GM23338 (cell line): ENCODE measurements at regions not wholly inside any gene's neighbourhood (a gene's known extent, or its start where the extent isn't known, plus 50 kb on each side); places are given as distances from the start of the nearest gene placed in this dataset.

Experiments used
- ATAC-seq: fragments of 200-7000 bp; cut with Tn5 transposase; 3 replicates; pipeline ENCODE4 v1.9.1; 2020
- DNase-seq: peaks from one replicate; pipeline ENCODE4 v3.0.0-alpha.2; 2015; ENCODE audit warnings: low spot score
- H2AFZ ChIP-seq: fragments of 200-600 bp; sonication (generic); 2 replicates; pipeline ENCODE4 v1.8.0; 2016; ENCODE audit warnings: antibody characterized with exemption, mild to moderate bottlenecking, moderate library complexity
- H3F3A ChIP-seq: fragments of 200-600 bp; sonication (generic); replicated peaks from 2 replicates; pipeline ENCODE4 v1.8.0; 2017; ENCODE audit warnings: antibody characterized with exemption, mixed run types, low read depth
- H3K27ac ChIP-seq: fragments of 200-600 bp; sonication (generic); 2 replicates; pipeline ENCODE4 v1.6.1; 2016; ENCODE audit warnings: low read depth
- H3K27me3 ChIP-seq: fragments of 200-600 bp; sonication (generic); 2 replicates; pipeline ENCODE4 v1.8.0; 2016; ENCODE audit warnings: mild to moderate bottlenecking, mixed run types, moderate library complexity; ENCODE audit not compliant: insufficient read depth
- H3K36me3 ChIP-seq: fragments of 200-600 bp; sonication (generic); 2 replicates; pipeline ENCODE4 v1.8.0; 2016; ENCODE audit warnings: mild to moderate bottlenecking; ENCODE audit not compliant: insufficient read depth
- H3K4me1 ChIP-seq: fragments of 200-600 bp; sonication (generic); 2 replicates; pipeline ENCODE4 v1.8.0; 2016; ENCODE audit warnings: mild to moderate bottlenecking, moderate library complexity; ENCODE audit not compliant: insufficient read depth
- H3K4me2 ChIP-seq: fragments of 200-600 bp; sonication (generic); 2 replicates; pipeline ENCODE4 v1.7.1; 2017; ENCODE audit warnings: mixed run types
- H3K4me3 ChIP-seq: fragments of 200-600 bp; sonication (generic); 2 replicates; pipeline ENCODE4 v1.6.1; 2016; ENCODE audit warnings: mixed run types
- H3K79me2 ChIP-seq: fragments of 200-600 bp; sonication (generic); replicated peaks from 2 replicates; pipeline ENCODE4 v1.8.0; 2017; ENCODE audit warnings: mild to moderate bottlenecking; ENCODE audit not compliant: insufficient read depth
- H3K9me2 ChIP-seq: fragments of 200-600 bp; sonication (generic); 2 replicates; pipeline ENCODE4 v1.8.0; 2017; ENCODE audit not compliant: insufficient read depth
- H4K20me1 ChIP-seq: fragments of 200-600 bp; sonication (generic); replicated peaks from 2 replicates; pipeline ENCODE4 v1.8.0; 2017; ENCODE audit warnings: mild to moderate bottlenecking; ENCODE audit not compliant: insufficient read depth
- H3K27ac Mint-ChIP-seq: 2 replicates; pipeline ENCODE4 v1.8.0; 2020; ENCODE audit warnings: inconsistent platforms, mild to moderate bottlenecking, moderate library complexity, mixed read lengths
- H3K27me3 Mint-ChIP-seq: 3 replicates; pipeline ENCODE4 v1.8.0; 2022; ENCODE audit warnings: low read depth, mild to moderate bottlenecking, moderate library complexity, mixed read lengths, inconsistent platforms; ENCODE audit not compliant: insufficient read depth, poor library complexity
- H3K36me3 Mint-ChIP-seq: 3 replicates; pipeline ENCODE4 v1.8.0; 2021; ENCODE audit warnings: low read depth, mild to moderate bottlenecking, inconsistent platforms, moderate library complexity, mixed read lengths
- H3K4me1 Mint-ChIP-seq: 3 replicates; pipeline ENCODE4 v1.8.0; 2020; ENCODE audit warnings: mild to moderate bottlenecking, inconsistent platforms, mixed read lengths
- H3K4me3 Mint-ChIP-seq: 3 replicates; pipeline ENCODE4 v1.8.0; 2021; ENCODE audit warnings: moderate library complexity, mild to moderate bottlenecking, inconsistent platforms, mixed read lengths
- H3K9me3 Mint-ChIP-seq: 3 replicates; pipeline ENCODE4 v1.8.0; 2020; ENCODE audit warnings: moderate library complexity, mild to moderate bottlenecking, inconsistent platforms, mixed read lengths
- EZH2 ChIP-seq: fragments of 200-600 bp; sonication (generic); IDR thresholded peaks from one replicate; pipeline ENCODE4 v1.8.0; 2017; ENCODE audit warnings: antibody characterized with exemption, mild to moderate bottlenecking, low read depth; ENCODE audit not compliant: unreplicated experiment
- JUNB ChIP-seq: IDR thresholded peaks from one replicate; pipeline ENCODE4 v1.6.1; 2016; ENCODE audit warnings: antibody characterized with exemption; ENCODE audit not compliant: unreplicated experiment
- NANOG ChIP-seq: IDR thresholded peaks from 2 replicates; pipeline ENCODE4 v1.6.1; 2016; ENCODE audit warnings: antibody characterized with exemption, borderline replicate concordance
- POLR2AphosphoS5 ChIP-seq: IDR thresholded peaks from 2 replicates; pipeline ENCODE4 v1.6.1; 2016; ENCODE audit warnings: antibody characterized with exemption, low read depth
- STAT1 ChIP-seq: IDR thresholded peaks from one replicate; pipeline ENCODE4 v1.6.1; 2016; ENCODE audit warnings: antibody characterized with exemption; ENCODE audit not compliant: unreplicated experiment
- ZNF114 ChIP-seq: fragments of 250-450 bp; sonication (Bioruptor Pico); IDR thresholded peaks from 2 replicates; pipeline ENCODE4 v1.5.0; 2020; ENCODE audit warnings: mild to moderate bottlenecking, moderate library complexity
- TF ChIP-seq, protein P1 (sequence below): IDR thresholded peaks from 2 replicates; pipeline ENCODE4 v1.6.1; 2016; ENCODE audit warnings: antibody characterized with exemption
- TF ChIP-seq, protein P2 (sequence below): fragments of 250-450 bp; sonication (Bioruptor Pico); IDR thresholded peaks from 2 replicates; pipeline ENCODE4 v1.5.0; 2020; ENCODE audit warnings: mild to moderate bottlenecking, moderate library complexity

DNA sequence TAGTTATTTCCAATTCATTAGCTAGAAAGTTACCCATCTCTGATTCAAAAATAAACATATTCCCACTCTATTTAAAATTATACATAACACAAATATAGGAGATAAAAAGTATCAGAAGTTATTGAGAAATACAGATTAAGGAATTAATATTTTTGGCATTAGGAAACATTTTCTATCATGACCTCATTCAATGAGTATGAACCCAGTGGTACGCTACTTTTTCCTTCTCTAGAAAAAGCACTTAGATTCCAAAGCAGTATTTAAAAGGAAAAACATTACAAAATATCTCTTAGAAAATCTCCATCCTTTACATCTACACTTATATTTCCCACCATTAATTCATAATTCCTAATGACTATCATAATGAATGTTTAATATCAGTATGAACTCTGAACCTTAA is 240.6 kb upstream of the GNAI1 start (continued):
- no peak for TF ChIP-seq NANOG
- TF ChIP-seq POLR2AphosphoS5 = no peak
- TF ChIP-seq ZNF114 (CRISPR knock-in tag) = no peak

DNA sequence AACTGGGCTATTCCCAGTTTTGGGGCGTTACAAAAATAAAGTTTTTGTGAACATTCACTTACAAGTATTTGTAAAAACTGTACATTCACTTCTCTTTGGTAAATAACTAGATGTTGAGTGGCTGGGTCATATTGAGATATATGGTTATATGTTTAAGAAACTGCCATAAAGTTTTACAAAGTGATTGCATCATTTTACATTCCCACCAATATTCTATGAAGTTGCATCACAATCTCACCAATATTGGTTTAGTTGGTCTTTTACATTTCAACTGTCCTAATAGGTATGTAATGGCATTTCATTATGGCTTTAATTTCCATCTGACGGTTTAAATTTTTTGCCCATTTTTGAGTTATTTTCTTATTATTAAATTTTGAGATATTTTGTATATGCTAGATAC is 251.7 kb upstream of the GNAI1 start:
- no peak overlapping the region for H3K4me2 ChIP-seq
- no peaks in the 10 kb centered on the region for H3K79me2 ChIP-seq
- H3K36me3 ChIP-seq = no peaks in the 10 kb centered on the region
- no peaks in the 10 kb centered on the region for H3K9me2 ChIP-seq
- Mint-ChIP-seq H3K4me1 (no peaks in the 10 kb centered on the region), H3K36me3 (no peaks in the 10 kb centered on the region), H3K9me3 (no peaks in the 10 kb centered on the region), H3K27ac (no peak overlapping the region), H3K4me3 (no peak overlapping the region), H3K27me3 (no peaks in the 10 kb centered on the region)
- no peaks in the 10 kb centered on the region for H3F3A ChIP-seq
- ATAC-seq (no peak), DNase-seq (no peak)
- H4K20me1 ChIP-seq = no peaks in the 10 kb centered on the region
- no peak overlapping the region for H3K4me3 ChIP-seq
- H3K27ac ChIP-seq = no peak overlapping the region
- no peak overlapping the region for H2AFZ ChIP-seq
- no peaks in the 10 kb centered on the region for H3K27me3 ChIP-seq
- no peak for TF ChIP-seq STAT1
- no peak for TF ChIP-seq JUNB
- TF ChIP-seq ZNF114 (CRISPR knock-in tag) = no peak
- no peak for TF ChIP-seq EZH2
- TF ChIP-seq, protein P1, sequence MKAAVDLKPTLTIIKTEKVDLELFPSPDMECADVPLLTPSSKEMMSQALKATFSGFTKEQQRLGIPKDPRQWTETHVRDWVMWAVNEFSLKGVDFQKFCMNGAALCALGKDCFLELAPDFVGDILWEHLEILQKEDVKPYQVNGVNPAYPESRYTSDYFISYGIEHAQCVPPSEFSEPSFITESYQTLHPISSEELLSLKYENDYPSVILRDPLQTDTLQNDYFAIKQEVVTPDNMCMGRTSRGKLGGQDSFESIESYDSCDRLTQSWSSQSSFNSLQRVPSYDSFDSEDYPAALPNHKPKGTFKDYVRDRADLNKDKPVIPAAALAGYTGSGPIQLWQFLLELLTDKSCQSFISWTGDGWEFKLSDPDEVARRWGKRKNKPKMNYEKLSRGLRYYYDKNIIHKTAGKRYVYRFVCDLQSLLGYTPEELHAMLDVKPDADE = no peak
- TF ChIP-seq, protein P2, sequence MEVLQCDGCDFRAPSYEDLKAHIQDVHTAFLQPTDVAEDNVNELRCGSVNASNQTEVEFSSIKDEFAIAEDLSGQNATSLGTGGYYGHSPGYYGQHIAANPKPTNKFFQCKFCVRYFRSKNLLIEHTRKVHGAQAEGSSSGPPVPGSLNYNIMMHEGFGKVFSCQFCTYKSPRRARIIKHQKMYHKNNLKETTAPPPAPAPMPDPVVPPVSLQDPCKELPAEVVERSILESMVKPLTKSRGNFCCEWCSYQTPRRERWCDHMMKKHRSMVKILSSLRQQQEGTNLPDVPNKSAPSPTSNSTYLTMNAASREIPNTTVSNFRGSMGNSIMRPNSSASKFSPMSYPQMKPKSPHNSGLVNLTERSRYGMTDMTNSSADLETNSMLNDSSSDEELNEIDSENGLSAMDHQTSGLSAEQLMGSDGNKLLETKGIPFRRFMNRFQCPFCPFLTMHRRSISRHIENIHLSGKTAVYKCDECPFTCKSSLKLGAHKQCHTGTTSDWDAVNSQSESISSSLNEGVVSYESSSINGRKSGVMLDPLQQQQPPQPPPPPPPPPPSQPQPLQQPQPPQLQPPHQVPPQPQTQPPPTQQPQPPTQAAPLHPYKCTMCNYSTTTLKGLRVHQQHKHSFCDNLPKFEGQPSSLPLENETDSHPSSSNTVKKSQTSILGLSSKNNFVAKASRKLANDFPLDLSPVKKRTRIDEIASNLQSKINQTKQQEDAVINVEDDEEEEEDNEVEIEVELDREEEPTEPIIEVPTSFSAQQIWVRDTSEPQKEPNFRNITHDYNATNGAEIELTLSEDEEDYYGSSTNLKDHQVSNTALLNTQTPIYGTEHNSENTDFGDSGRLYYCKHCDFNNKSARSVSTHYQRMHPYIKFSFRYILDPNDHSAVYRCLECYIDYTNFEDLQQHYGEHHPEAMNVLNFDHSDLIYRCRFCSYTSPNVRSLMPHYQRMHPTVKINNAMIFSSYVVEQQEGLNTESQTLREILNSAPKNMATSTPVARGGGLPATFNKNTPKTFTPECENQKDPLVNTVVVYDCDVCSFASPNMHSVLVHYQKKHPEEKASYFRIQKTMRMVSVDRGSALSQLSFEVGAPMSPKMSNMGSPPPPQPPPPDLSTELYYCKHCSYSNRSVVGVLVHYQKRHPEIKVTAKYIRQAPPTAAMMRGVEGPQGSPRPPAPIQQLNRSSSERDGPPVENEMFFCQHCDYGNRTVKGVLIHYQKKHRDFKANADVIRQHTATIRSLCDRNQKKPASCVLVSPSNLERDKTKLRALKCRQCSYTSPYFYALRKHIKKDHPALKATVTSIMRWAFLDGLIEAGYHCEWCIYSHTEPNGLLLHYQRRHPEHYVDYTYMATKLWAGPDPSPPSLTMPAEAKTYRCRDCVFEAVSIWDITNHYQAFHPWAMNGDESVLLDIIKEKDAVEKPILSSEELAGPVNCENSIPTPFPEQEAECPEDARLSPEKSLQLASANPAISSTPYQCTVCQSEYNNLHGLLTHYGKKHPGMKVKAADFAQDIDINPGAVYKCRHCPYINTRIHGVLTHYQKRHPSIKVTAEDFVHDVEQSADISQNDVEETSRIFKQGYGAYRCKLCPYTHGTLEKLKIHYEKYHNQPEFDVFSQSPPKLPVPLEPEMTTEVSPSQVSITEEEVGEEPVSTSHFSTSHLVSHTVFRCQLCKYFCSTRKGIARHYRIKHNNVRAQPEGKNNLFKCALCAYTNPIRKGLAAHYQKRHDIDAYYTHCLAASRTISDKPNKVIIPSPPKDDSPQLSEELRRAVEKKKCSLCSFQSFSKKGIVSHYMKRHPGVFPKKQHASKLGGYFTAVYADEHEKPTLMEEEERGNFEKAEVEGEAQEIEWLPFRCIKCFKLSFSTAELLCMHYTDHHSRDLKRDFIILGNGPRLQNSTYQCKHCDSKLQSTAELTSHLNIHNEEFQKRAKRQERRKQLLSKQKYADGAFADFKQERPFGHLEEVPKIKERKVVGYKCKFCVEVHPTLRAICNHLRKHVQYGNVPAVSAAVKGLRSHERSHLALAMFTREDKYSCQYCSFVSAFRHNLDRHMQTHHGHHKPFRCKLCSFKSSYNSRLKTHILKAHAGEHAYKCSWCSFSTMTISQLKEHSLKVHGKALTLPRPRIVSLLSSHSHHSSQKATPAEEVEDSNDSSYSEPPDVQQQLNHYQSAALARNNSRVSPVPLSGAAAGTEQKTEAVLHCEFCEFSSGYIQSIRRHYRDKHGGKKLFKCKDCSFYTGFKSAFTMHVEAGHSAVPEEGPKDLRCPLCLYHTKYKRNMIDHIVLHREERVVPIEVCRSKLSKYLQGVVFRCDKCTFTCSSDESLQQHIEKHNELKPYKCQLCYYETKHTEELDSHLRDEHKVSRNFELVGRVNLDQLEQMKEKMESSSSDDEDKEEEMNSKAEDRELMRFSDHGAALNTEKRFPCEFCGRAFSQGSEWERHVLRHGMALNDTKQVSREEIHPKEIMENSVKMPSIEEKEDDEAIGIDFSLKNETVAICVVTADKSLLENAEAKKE (CRISPR knock-in tag) = no peak
- no peaks in the 10 kb centered on the region for H3K4me1 ChIP-seq
